HepG2 (cell line): ENCODE measurements at regions not wholly inside any gene's neighbourhood (a gene's known extent, or its start where the extent isn't known, plus 50 kb on each side); places are given as distances from the start of the nearest gene placed in this dataset.

Experiments
- ATAC-seq: fragments of 200-7000 bp; cut with Tn5 transposase; 3 replicates; pipeline ENCODE4 v1.9.1; 2020; ENCODE audit warnings: mild to moderate bottlenecking, moderate library complexity
- BruUV-seq: library from RNA; stranded (reverse); fragments of 400-500 nt; replicated peaks from 2 replicates; lab custom pipeline; 2021; lab: Mats Ljungman, UMichigan
- CTCF ChIA-PET: fragments of 300-600 bp; formaldehyde crosslinking; extraction: SDS; loops from one replicate; lab custom pipeline; 2021; ENCODE audit warnings: low total read pairs, inconsistent platforms, low intra/inter-chr PET ratio; lab: Yijun Ruan, JAX
- POLR2A ChIA-PET: fragments of 350-600 bp; sonication (Branson Sonifier 250); formaldehyde crosslinking; loops from one replicate; lab custom pipeline; 2020; ENCODE audit warnings: antibody characterized with exemption, inconsistent platforms; lab: Yijun Ruan, JAX
- DNase-seq: peaks from one replicate; pipeline ENCODE4 v3.0.0-alpha.2; 2015; ENCODE audit warnings: low spot score
- FAIRE-seq: peaks from 3 replicates; lab custom pipeline; 2011; peaks lifted over from hg19 to GRCh38; lab: Jason Lieb, UNC
- H2AFZ ChIP-seq: one replicate; pipeline ENCODE4 v1.6.1; 2011; ENCODE audit warnings: low read length, inconsistent platforms
- H3K27ac ChIP-seq: fragments of 300-600 bp; 3 replicates; pipeline ENCODE4 v1.8.0; 2011; ENCODE audit warnings: mixed run types, mild to moderate bottlenecking, mixed read lengths, low read length, inconsistent platforms; ENCODE audit not compliant: insufficient read depth; ENCODE audit errors: extremely low read length
- H3K27me3 ChIP-seq, 2 experiments: fragments of 200-600 bp in 1 of 2; 2 replicates in 1 of 2; 3 replicates in 1 of 2; pipeline versions ENCODE4 v1.6.0 to v1.8.0; 2011; ENCODE audit warnings: low read length in 2 of 2, mild to moderate bottlenecking in 2 of 2, moderate library complexity in 2 of 2, inconsistent platforms in 1 of 2; ENCODE audit not compliant: insufficient read depth in 2 of 2, control insufficient read depth in 1 of 2
- H3K36me3 ChIP-seq, 2 experiments: fragments of 200-600 bp in 1 of 2; replicated peaks in 1 of 2; 2 replicates in 1 of 2; 3 replicates in 1 of 2; pipeline versions ENCODE4 v1.5.1 to v1.8.0; 2011; ENCODE audit warnings: low read length in 2 of 2, inconsistent platforms in 1 of 2; ENCODE audit not compliant: insufficient read depth in 2 of 2, control insufficient read depth in 1 of 2
- H3K4me1 ChIP-seq: 2 replicates; pipeline ENCODE4 v1.5.1; 2012; ENCODE audit warnings: low read length, inconsistent platforms; ENCODE audit not compliant: insufficient read depth
- H3K4me2 ChIP-seq: 2 replicates; pipeline ENCODE4 v1.6.0; 2011; ENCODE audit warnings: low read depth, low read length, inconsistent platforms
- H3K4me3 ChIP-seq, 3 experiments: fragments of 200-600 bp in 1 of 3; sonication (generic), shearing (Covaris generic) in 1 of 3; replicated peaks in 1 of 3; 2 replicates each; pipeline ENCODE4 v1.5.1; 2011 to 2016; ENCODE audit warnings: low read length in 3 of 3, inconsistent platforms in 2 of 3, low read depth in 2 of 3, mild to moderate bottlenecking in 2 of 3, control low read depth in 1 of 3, mixed read lengths in 1 of 3; ENCODE audit not compliant: insufficient read depth in 1 of 3
- H3K79me2 ChIP-seq: one replicate; pipeline ENCODE4 v1.6.1; 2011; ENCODE audit warnings: low read length, inconsistent platforms; ENCODE audit not compliant: insufficient read depth
- H3K9ac ChIP-seq: 2 replicates; pipeline ENCODE4 v1.6.0; 2011; ENCODE audit warnings: mild to moderate bottlenecking, low read depth, low read length, inconsistent platforms; ENCODE audit not compliant: insufficient read depth
- H3K9me3 ChIP-seq: 2 replicates; pipeline ENCODE4 v1.5.1; 2012; ENCODE audit warnings: mild to moderate bottlenecking, low read length
- H4K20me1 ChIP-seq: 2 replicates; pipeline ENCODE4 v1.6.0; 2011; ENCODE audit warnings: inconsistent platforms, mild to moderate bottlenecking, low read length, moderate library complexity; ENCODE audit not compliant: insufficient read depth
- ASH2L ChIP-seq: fragments of 300-600, 200-600 bp; sonication (generic); IDR thresholded peaks from 2 replicates; pipeline ENCODE4 v1.7.0; 2017; ENCODE audit warnings: low read depth, mild to moderate bottlenecking, moderate library complexity, mixed read lengths, low read length; ENCODE audit not compliant: insufficient read length
- ATF3 ChIP-seq: sonication (generic); formaldehyde crosslinking; IDR thresholded peaks from 2 replicates; pipeline ENCODE4 v1.4.0; 2020; ENCODE audit warnings: missing genetic modification reagents
- FOXO1 ChIP-seq: sonication (generic); formaldehyde crosslinking; IDR thresholded peaks from 2 replicates; pipeline ENCODE4 v1.4.0; 2020; ENCODE audit warnings: missing genetic modification reagents
- GPN1 ChIP-seq: sonication (generic); formaldehyde crosslinking; IDR thresholded peaks from 2 replicates; pipeline ENCODE4 v1.5.1; 2020; ENCODE audit warnings: missing genetic modification reagents, borderline replicate concordance
- KLF11 ChIP-seq: IDR thresholded peaks from 2 replicates; pipeline ENCODE4 v1.6.1; 2016; ENCODE audit warnings: missing compliant biosample characterization
- MTA3 ChIP-seq: sonication (generic); formaldehyde crosslinking; IDR thresholded peaks from 2 replicates; pipeline ENCODE4 v1.4.0; 2020; ENCODE audit warnings: missing genetic modification reagents
- TBX3 ChIP-seq: fragments of 450-650 bp; IDR thresholded peaks from 2 replicates; pipeline ENCODE4 v1.6.1; 2017; ENCODE audit warnings: antibody characterized with exemption, mild to moderate bottlenecking, inconsistent platforms, borderline replicate concordance
- TIGD3 ChIP-seq: sonication (generic); formaldehyde crosslinking; IDR thresholded peaks from 2 replicates; pipeline ENCODE4 v1.5.1; 2020; ENCODE audit warnings: mild to moderate bottlenecking, missing genetic modification reagents, borderline replicate concordance
- ZNF512 ChIP-seq: sonication (generic); formaldehyde crosslinking; IDR thresholded peaks from 2 replicates; pipeline ENCODE4 v1.4.0; 2020; ENCODE audit warnings: mild to moderate bottlenecking, missing genetic modification reagents
- ZNF616 ChIP-seq: sonication (generic); formaldehyde crosslinking; IDR thresholded peaks from 2 replicates; pipeline ENCODE4 v1.5.0; 2020; ENCODE audit warnings: low read depth, mild to moderate bottlenecking, missing genetic modification reagents
- ZNF781 ChIP-seq: sonication (generic); formaldehyde crosslinking; IDR thresholded peaks from 2 replicates; pipeline ENCODE4 v1.5.1; 2020; ENCODE audit warnings: borderline replicate concordance, mild to moderate bottlenecking, missing genetic modification reagents; ENCODE audit errors: not compliant biosample characterization
- ZSCAN25 ChIP-seq: sonication (generic); formaldehyde crosslinking; IDR thresholded peaks from 2 replicates; pipeline ENCODE4 v1.8.0; 2022; ENCODE audit warnings: mild to moderate bottlenecking, missing genetic modification reagents
- ZSCAN9 ChIP-seq: IDR thresholded peaks from 2 replicates; pipeline ENCODE4 v1.6.1; 2016; ENCODE audit warnings: borderline replicate concordance
- WGBS: methylation state at CpG from one replicate; pipeline ENCODE4 v1.1.6; 2017; ENCODE audit warnings: low lambda C conversion rate; 5-methylcytosine and 5-hydroxymethylcytosine counted together
- in situ Hi-C: cut with HindIII; loops from 2 replicates; pipeline ENCODE4 v1.10.0; 2017; ENCODE audit warnings: low pct_unique_long_range_greater_than_20kb; ENCODE audit not compliant: extremely low pct_ligation_motif_present
- intact Hi-C: fragments of 100-400 bp; cut with micrococcal nuclease; formaldehyde crosslinking; loops from one replicate; pipeline ENCODE4 v1.10.0; 2022; ENCODE audit not compliant: unreplicated experiment

GRCh38 chr10:125264757-125265578 is 104.6 kb upstream of the CTBP2 start:
- Histone ChIP-seq H3K4me1 (no peaks in the 10 kb centered on the region), H3K27ac (no peak overlapping the region)
- DNase-seq: no peak
- no peak for TF ChIP-seq FOXO1 (CRISPR knock-in tag)
- TF ChIP-seq, all 625 proteins: peak for 0
- ChIA-PET CTCF (no interaction called here), POLR2A (no interaction called here)
- no peak overlapping the region for H3K9ac ChIP-seq
- peaks cover under 1 to 2% of the 10 kb centered on the region in 2 experiments; a peak in 2 of 5 replicates for H3K27me3 ChIP-seq
- 10% methylated on average over 13 of the region's 13 CpGs for WGBS
- H2AFZ ChIP-seq: no peak overlapping the region
- H3K4me2 ChIP-seq: no peak overlapping the region
- H3K9me3 ChIP-seq: no peaks in the 10 kb centered on the region
- intact Hi-C loops: no loop called here
- no peaks in the 10 kb centered on the region for H3K36me3 ChIP-seq
- BruUV-seq: no TSS peak
- H3K79me2 ChIP-seq: no peaks in the 10 kb centered on the region
- FAIRE-seq: no peak
- H3K4me3 ChIP-seq: no peak overlapping the region
- no peaks in the 10 kb centered on the region for H4K20me1 ChIP-seq
- in situ Hi-C loops: no loop called here
- no peak for ATAC-seq

- H3K4me1 ChIP-seq: no peaks in the 10 kb centered on the region
- no peak overlapping the region for H3K4me2 ChIP-seq
- in situ Hi-C loops: no loop called here
- H3K27ac ChIP-seq: no peak overlapping the region
- intact Hi-C loops: no loop called here
- no peaks in the 10 kb centered on the region for H3K36me3 ChIP-seq
- ChIA-PET POLR2A (no interaction called here), CTCF (no interaction called here)
- no peak overlapping the region for H3K4me3 ChIP-seq
- peaks cover 0 to 2% of the 10 kb centered on the region in 2 experiments; a peak in 2 of 5 replicates for H3K27me3 ChIP-seq
- H4K20me1 ChIP-seq: no peaks in the 10 kb centered on the region
- FAIRE-seq (no peak), DNase-seq (no peak), ATAC-seq (no peak)
- H3K79me2 ChIP-seq: no peaks in the 10 kb centered on the region
- no TSS peak for BruUV-seq
- no peak overlapping the region for H3K9ac ChIP-seq
- no peak overlapping the region for H2AFZ ChIP-seq
- H3K9me3 ChIP-seq: no peaks in the 10 kb centered on the region
- 25% methylated on average over 1 of the region's 1 CpG for WGBS
- TF ChIP-seq ZNF616 (CRISPR knock-in tag): no peak
- TF ChIP-seq ZNF512 (CRISPR knock-in tag): no peak
- no peak for TF ChIP-seq TBX3
- TF ChIP-seq GPN1 (CRISPR knock-in tag): no peak
- no peak for TF ChIP-seq KLF11 (CRISPR knock-in tag)
- TF ChIP-seq TIGD3 (CRISPR knock-in tag): no peak
- TF ChIP-seq ZSCAN9: no peak
- no peak for TF ChIP-seq ATF3 (CRISPR knock-in tag)
- TF ChIP-seq ZSCAN25: no peak
- no peak for TF ChIP-seq ZNF781 (CRISPR knock-in tag)
- no peak for TF ChIP-seq ASH2L
- TF ChIP-seq MTA3 (CRISPR knock-in tag): no peak
Measured at GRCh38 chr10:125264091-125264490, 103.7 kb upstream of the CTBP2 start.
